IPS-NIHi11 (cell line): ENCODE measurements at regions not wholly inside any gene's neighbourhood (a gene's known extent, or its start where the extent isn't known, plus 50 kb on each side); places are given as distances from the start of the nearest gene placed in this dataset.

Experiments
- DNase-seq: peaks from one replicate; pipeline ENCODE4 v3.0.0; 2012; ENCODE audit warnings: mixed read lengths, low spot score

- no peak for DNase-seq
Measured at GRCh38 chr6:149216459-149216858, 101.1 kb upstream of the TAB2 start.

- DNase-seq, result no peak
Measured at GRCh38 chr6:149217466-149217888, 100.0 kb upstream of the TAB2 start.

GRCh38 chr6:149218471-149218870 is 99.0 kb upstream of the TAB2 start:
- no peak for DNase-seq

GRCh38 chr6:149218915-149219314 is 98.6 kb upstream of the TAB2 start:
- no peak for DNase-seq

- DNase-seq, result no peak
Measured at GRCh38 chr6:149220882-149221773, 96.4 kb upstream of the TAB2 start.

GRCh38 chr6:149221774-149222070 is 95.8 kb upstream of the TAB2 start:
- DNase-seq, result no peak

- DNase-seq, result no peak
Measured at GRCh38 chr6:149223120-149223903, 94.2 kb upstream of the TAB2 start.

GRCh38 chr6:149223904-149224351 is 93.6 kb upstream of the TAB2 start:
- no peak for DNase-seq

- DNase-seq, result no peak
Measured at GRCh38 chr6:149224399-149224798, 93.1 kb upstream of the TAB2 start.

GRCh38 chr6:149225370-149225769 is 92.1 kb upstream of the TAB2 start:
- DNase-seq, result no peak

GRCh38 chr6:149225946-149226345 is 91.6 kb upstream of the TAB2 start:
- no peak for DNase-seq

- no peak for DNase-seq
Measured at GRCh38 chr6:149227796-149228195, 89.7 kb upstream of the TAB2 start.

GRCh38 chr6:149228311-149228955 is 89.1 kb upstream of the TAB2 start:
- no peak for DNase-seq

- DNase-seq, result no peak
Measured at GRCh38 chr6:149229096-149229495, 88.4 kb upstream of the TAB2 start.

- DNase-seq, result no peak
Measured at GRCh38 chr6:149230712-149231460, 86.6 kb upstream of the TAB2 start.

GRCh38 chr6:149231778-149232177 is 85.7 kb upstream of the TAB2 start:
- no peak for DNase-seq

- peak; percentile 31 for DNase-seq
Measured at GRCh38 chr6:149233056-149233715, 84.3 kb upstream of the TAB2 start.

GRCh38 chr6:149234051-149234962 is 83.2 kb upstream of the TAB2 start:
- DNase-seq, result no peak

GRCh38 chr6:149235130-149235561 is 82.4 kb upstream of the TAB2 start:
- DNase-seq, result no peak

- DNase-seq, result no peak
Measured at GRCh38 chr6:149236589-149236988, 80.9 kb upstream of the TAB2 start.
